PFSK-1 (cell line): ENCODE measurements at regions not wholly inside any gene's neighbourhood (a gene's known extent, or its start where the extent isn't known, plus 50 kb on each side); places are given as distances from the start of the nearest gene placed in this dataset.

Source experiments
- FOXP2 ChIP-seq: optimal IDR thresholded peaks from 2 replicates; pipeline ENCODE3; 2011; ENCODE audit warnings: borderline replicate concordance, control low read depth, inconsistent platforms; ENCODE audit not compliant: insufficient read depth; ENCODE audit errors: extremely low read length, extremely low read depth
- POLR2AphosphoS5 ChIP-seq: IDR thresholded peaks from 2 replicates; pipeline ENCODE4 v1.6.1; 2012; ENCODE audit warnings: low read depth, mild to moderate bottlenecking, control low read depth, low read length, moderate library complexity
- SIN3A ChIP-seq: IDR thresholded peaks from 2 replicates; pipeline ENCODE4 v1.6.1; 2012; ENCODE audit warnings: mild to moderate bottlenecking, low read length, moderate library complexity, borderline replicate concordance; ENCODE audit not compliant: insufficient read depth
- TAF1 ChIP-seq: IDR thresholded peaks from 2 replicates; pipeline ENCODE4 v1.6.1; 2012; ENCODE audit warnings: low read length, control low read depth, borderline replicate concordance; ENCODE audit not compliant: insufficient read depth
- TF ChIP-seq, protein P1 (sequence below), 2 experiments: IDR thresholded peaks; 2 replicates each; pipeline versions ENCODE4 v1.6.1 to v1.8.0; 2011 to 2012; ENCODE audit warnings: low read depth in 2 of 2, low read length in 2 of 2, control low read depth in 1 of 2, inconsistent platforms in 1 of 2, mild to moderate bottlenecking in 1 of 2, moderate library complexity in 1 of 2; ENCODE audit not compliant: insufficient read depth in 1 of 2

DNA sequence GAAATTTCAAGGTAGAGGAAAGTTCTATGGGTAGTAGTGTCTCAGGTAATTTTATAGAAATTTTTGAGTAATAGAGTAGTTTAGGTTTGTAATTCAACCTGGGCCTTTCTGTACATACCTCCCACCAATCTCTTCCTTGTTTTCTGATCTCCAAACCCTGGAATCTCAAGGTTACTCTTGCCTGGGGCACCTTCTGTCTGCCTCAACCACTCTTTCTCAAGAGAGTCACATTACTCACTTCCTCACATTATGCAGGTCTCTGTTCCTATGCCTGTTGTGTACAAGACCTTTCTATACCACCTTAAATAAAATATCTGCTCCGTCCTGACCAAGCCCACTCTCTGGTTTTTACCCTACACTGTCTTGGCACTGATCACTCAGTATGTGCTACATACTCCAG lies 412.6 kb upstream of the CTNND2 start:
- TF ChIP-seq FOXP2 (no peak), SIN3A (no peak), TAF1 (no peak), POLR2AphosphoS5 (no peak)
- TF ChIP-seq, protein P1, sequence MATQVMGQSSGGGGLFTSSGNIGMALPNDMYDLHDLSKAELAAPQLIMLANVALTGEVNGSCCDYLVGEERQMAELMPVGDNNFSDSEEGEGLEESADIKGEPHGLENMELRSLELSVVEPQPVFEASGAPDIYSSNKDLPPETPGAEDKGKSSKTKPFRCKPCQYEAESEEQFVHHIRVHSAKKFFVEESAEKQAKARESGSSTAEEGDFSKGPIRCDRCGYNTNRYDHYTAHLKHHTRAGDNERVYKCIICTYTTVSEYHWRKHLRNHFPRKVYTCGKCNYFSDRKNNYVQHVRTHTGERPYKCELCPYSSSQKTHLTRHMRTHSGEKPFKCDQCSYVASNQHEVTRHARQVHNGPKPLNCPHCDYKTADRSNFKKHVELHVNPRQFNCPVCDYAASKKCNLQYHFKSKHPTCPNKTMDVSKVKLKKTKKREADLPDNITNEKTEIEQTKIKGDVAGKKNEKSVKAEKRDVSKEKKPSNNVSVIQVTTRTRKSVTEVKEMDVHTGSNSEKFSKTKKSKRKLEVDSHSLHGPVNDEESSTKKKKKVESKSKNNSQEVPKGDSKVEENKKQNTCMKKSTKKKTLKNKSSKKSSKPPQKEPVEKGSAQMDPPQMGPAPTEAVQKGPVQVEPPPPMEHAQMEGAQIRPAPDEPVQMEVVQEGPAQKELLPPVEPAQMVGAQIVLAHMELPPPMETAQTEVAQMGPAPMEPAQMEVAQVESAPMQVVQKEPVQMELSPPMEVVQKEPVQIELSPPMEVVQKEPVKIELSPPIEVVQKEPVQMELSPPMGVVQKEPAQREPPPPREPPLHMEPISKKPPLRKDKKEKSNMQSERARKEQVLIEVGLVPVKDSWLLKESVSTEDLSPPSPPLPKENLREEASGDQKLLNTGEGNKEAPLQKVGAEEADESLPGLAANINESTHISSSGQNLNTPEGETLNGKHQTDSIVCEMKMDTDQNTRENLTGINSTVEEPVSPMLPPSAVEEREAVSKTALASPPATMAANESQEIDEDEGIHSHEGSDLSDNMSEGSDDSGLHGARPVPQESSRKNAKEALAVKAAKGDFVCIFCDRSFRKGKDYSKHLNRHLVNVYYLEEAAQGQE (IDR thresholded peaks at IDR 0.05; ENCODE audit: insufficient read depth in 1 of 2, low read depth in 2 of 2, low read length in 2 of 2): no peak

DNA sequence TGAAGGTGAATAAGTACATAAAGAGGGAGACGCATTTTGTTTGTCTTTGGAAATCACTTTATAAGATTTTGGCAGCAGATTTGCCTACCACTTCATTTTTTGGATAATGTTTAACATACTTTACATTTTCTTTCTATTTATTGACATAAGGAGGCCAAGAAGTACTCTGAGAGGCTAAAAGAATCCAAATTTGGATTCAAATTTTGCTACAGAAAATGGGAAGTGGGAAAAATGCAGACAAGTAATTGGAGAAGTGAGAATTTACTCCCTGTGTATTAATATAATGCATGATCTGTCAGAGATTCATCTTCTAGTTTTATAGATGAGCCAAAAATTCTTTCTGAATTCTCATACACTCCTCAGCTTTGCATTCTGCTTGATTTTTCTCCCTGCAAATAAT lies 411.2 kb upstream of the CTNND2 start:
- TF ChIP-seq SIN3A (no peak), TAF1 (no peak), POLR2AphosphoS5 (no peak), FOXP2 (no peak)
- TF ChIP-seq, protein P1 (IDR thresholded peaks at IDR 0.05; ENCODE audit: insufficient read depth in 1 of 2, low read depth in 2 of 2, low read length in 2 of 2): no peak

DNA sequence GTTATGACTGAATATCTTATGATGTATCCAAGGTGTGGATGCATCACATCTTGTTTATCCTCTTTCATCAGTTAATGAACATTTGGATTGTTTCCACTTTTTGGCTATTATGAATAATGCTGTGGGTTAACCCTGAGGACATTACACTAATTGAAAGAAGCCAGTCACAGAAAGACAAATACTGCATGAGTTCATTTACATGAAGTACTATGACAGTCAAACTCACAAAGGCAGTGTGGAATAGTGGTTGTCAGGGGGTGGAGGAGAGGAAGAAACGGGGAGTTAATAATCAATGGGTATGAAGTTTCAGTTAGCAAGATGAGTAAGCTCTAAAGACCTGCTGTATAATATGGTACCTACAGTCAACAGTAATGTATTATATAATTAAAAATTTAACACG lies 409.4 kb upstream of the CTNND2 start:
- TF ChIP-seq POLR2AphosphoS5 (no peak), SIN3A (no peak), FOXP2 (no peak), TAF1 (no peak)
- TF ChIP-seq, protein P1 (IDR thresholded peaks at IDR 0.05; ENCODE audit: insufficient read depth in 1 of 2, low read depth in 2 of 2, low read length in 2 of 2): no peak

DNA sequence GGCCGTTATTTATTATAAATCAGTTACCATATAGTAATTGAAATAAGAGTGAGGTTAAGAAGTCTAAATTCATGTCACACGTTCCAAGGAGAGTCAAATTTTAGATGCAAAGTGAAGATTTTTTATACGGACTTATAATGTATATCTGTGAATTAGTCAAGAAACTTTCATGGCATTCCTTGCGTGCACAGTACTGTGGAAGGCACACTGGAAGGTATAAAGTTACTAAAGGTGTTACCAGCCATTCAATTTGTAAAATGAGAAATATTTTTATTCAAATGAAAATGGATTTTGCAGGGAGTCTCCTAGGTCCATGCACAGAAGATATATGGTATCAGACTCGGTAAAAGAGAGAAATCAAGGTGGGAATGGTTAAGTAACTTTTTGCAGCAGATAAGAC lies 408.1 kb upstream of the CTNND2 start:
- TF ChIP-seq POLR2AphosphoS5: no peak
- TF ChIP-seq SIN3A: no peak
- TF ChIP-seq, protein P1 (IDR thresholded peaks at IDR 0.05; ENCODE audit: insufficient read depth in 1 of 2, low read depth in 2 of 2, low read length in 2 of 2): no peak
- no peak for TF ChIP-seq TAF1
- TF ChIP-seq FOXP2: no peak

DNA sequence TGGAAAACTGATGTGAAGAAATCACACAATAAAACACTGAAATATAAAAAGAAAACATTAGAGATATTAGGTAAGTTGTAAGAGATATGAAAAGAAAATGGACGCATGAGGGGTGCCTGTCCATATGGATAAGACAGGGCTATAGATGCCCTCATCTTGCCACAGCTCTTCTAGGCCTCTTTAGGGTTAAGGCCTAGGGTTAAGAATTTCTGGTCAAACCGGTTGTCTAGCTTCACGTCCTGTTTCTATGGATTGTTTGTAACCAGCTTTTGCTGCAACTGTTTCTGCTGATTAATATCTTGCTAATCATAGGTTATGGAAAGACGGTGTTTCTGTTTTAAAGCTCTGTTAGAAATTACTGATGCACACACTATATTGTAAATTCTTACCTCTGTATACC lies 389.9 kb upstream of the CTNND2 start:
- no peak for TF ChIP-seq POLR2AphosphoS5
- TF ChIP-seq, protein P1 (IDR thresholded peaks at IDR 0.05; ENCODE audit: insufficient read depth in 1 of 2, low read depth in 2 of 2, low read length in 2 of 2): no peak
- TF ChIP-seq TAF1: no peak
- TF ChIP-seq SIN3A: no peak
- TF ChIP-seq FOXP2: no peak
